ENCODE measurements at regions not wholly inside any gene's neighbourhood (a gene's known extent, or its start where the extent isn't known, plus 50 kb on each side); places are given as distances from the start of the nearest gene placed in this dataset.

DNA sequence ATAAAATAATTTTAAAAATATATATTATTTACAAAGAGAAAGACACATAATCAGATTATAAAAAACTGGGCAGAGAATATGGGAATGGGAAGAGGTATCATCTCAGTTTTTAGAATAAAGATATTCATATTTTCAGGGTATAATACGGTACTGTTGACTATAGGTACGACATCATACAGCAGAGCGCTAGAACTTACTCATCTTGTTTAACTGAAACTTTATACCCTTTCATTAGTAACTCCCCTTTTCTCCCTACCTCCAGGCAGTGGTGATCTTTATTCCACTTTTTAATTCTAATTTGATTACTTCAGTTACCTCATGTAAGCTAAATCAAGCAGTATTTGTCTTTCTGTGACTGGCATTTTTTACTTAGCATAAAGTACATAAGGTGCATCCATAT, 742.1 kb downstream of the MTRR start:
- H3K27ac ChIP-seq = no peak overlapping the region
- H3K4me1 ChIP-seq = no peaks in the 10 kb centered on the region
- DNase-seq (ENCODE audit: low spot score in 2 of 2) = no peak
- TF ChIP-seq EP300 (IDR thresholded peaks at IDR 0.05) = no peak
- no peak for TF ChIP-seq POLR2AphosphoS5 (IDR thresholded peaks at IDR 0.05)
- TF ChIP-seq, protein P1, sequence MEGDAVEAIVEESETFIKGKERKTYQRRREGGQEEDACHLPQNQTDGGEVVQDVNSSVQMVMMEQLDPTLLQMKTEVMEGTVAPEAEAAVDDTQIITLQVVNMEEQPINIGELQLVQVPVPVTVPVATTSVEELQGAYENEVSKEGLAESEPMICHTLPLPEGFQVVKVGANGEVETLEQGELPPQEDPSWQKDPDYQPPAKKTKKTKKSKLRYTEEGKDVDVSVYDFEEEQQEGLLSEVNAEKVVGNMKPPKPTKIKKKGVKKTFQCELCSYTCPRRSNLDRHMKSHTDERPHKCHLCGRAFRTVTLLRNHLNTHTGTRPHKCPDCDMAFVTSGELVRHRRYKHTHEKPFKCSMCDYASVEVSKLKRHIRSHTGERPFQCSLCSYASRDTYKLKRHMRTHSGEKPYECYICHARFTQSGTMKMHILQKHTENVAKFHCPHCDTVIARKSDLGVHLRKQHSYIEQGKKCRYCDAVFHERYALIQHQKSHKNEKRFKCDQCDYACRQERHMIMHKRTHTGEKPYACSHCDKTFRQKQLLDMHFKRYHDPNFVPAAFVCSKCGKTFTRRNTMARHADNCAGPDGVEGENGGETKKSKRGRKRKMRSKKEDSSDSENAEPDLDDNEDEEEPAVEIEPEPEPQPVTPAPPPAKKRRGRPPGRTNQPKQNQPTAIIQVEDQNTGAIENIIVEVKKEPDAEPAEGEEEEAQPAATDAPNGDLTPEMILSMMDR (IDR thresholded peaks at IDR 0.05) = no peak
- TF ChIP-seq POLR2A (IDR thresholded peaks at IDR 0.05) = no peak
- WGBS = 88% methylated on average over 3 of the region's 3 CpGs
- no peaks in the 10 kb centered on the region for H3K36me3 ChIP-seq
- H3K4me3 ChIP-seq = no peak overlapping the region
- no peaks in the 10 kb centered on the region for H3K9me3 ChIP-seq
- no peaks in the 10 kb centered on the region for H3K27me3 ChIP-seq

DNA sequence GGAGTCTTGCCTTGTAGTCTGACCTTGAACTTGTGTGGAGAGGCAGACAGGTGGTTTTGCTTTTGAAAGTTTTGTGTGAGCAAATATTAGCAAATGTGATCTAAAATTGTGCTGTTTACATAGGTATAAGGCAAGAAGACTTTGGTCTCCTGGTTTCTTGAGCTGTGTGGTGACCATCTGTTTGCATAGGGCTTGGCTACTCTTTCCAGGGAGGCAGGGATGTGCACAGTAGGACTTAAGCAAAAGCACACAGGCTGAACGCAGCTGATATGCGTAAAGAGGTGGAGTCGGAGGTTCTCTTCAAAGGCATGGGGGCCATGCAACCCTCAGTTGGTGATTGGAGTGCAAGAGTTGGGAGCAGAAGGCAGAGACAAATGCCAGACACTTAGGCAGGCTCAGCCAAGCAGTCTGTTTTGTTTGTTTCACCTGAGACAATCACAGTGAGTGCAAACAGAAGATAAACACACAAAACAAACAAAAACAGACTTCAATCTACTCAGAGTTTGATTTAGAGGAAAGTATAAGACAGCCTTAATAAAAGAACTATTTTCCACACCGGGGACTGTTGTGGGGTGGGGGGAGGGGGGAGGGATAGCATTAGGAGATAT, 744.2 kb downstream of the MTRR start:
- 87% methylated on average over 4 of the region's 4 CpGs for WGBS
- no peak for DNase-seq (ENCODE audit: low spot score in 2 of 2)

DNA sequence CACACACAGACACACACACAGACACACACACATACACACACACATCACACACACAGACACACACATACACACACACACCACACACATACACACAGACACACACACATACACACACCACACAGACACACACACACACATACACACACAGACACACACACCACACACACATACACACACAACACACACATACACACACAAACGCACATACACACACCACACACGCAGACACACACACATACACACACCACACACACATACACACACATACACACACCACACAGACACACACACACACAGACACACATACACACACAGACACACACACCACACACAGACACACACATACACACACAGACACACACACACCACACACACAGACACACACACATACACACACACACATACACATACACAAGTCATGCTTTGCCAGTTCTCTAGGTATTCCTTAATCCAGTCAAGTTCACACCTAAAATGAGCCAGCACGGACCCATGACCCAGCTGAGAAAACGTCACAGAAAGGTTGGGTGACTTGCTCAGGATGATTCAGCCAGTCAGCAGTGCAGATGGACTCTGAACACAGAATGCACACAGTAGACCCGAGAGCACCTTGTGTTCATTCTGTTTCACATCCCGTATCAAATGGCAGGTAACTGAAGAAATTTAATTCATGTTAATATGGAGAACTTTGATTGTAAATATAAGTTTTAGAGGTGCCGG, 746.4 kb downstream of the MTRR start:
- TF ChIP-seq POLR2A (IDR thresholded peaks at IDR 0.05) (no peak), EP300 (IDR thresholded peaks at IDR 0.05) (no peak), POLR2AphosphoS5 (IDR thresholded peaks at IDR 0.05) (no peak)
- TF ChIP-seq, protein P1 (IDR thresholded peaks at IDR 0.05) = no peak
- H3K4me3 ChIP-seq = no peak overlapping the region
- H3K4me1 ChIP-seq = no peaks in the 10 kb centered on the region
- no peak overlapping the region for H3K27ac ChIP-seq
- no peak for DNase-seq (ENCODE audit: low spot score in 2 of 2)
- WGBS = 93% methylated on average over 7 of the region's 7 CpGs
- no peaks in the 10 kb centered on the region for H3K9me3 ChIP-seq
- no peaks in the 10 kb centered on the region for H3K27me3 ChIP-seq
- no peaks in the 10 kb centered on the region for H3K36me3 ChIP-seq

More for the DNA sequence above, 744.2 kb downstream of the MTRR start:
- TF ChIP-seq EP300 (IDR thresholded peaks at IDR 0.05) = no peak
- no peak for TF ChIP-seq POLR2A (IDR thresholded peaks at IDR 0.05)
- TF ChIP-seq, protein P1 (IDR thresholded peaks at IDR 0.05) = no peak
- no peak for TF ChIP-seq POLR2AphosphoS5 (IDR thresholded peaks at IDR 0.05)
- Histone ChIP-seq H3K36me3 (no peaks in the 10 kb centered on the region), H3K27ac (no peak overlapping the region), H3K9me3 (no peaks in the 10 kb centered on the region), H3K4me1 (no peaks in the 10 kb centered on the region), H3K4me3 (no peak overlapping the region), H3K27me3 (no peaks in the 10 kb centered on the region)

DNA sequence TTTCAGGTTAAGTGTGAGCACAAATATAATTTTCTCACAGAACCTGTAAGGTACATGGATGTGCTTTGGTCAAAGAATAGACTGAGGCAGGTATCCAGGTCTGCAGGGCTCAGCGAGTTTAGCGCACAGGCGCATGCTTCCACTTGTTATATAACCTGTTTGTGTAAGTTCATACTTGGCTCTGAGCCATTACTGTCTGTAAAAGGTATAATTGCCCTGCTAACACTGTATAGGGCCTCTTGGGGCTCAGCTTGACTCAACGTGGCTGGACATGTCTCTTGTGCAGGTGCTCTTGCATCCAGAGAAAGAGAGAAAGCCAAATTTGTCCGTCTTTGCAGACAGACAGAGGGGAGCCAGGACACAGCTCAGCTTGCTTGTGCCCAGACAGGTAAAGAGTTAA, 759.6 kb downstream of the MTRR start:
- H3K27me3 ChIP-seq = no peaks in the 10 kb centered on the region
- no peaks in the 10 kb centered on the region for H3K4me1 ChIP-seq
- H3K27ac ChIP-seq = no peak overlapping the region
- H3K4me3 ChIP-seq = no peak overlapping the region
- WGBS = 70% methylated on average over 5 of the region's 5 CpGs
- DNase-seq (ENCODE audit: low spot score in 2 of 2) = no peak
- H3K36me3 ChIP-seq = no peaks in the 10 kb centered on the region
- TF ChIP-seq POLR2A (IDR thresholded peaks at IDR 0.05) = no peak
- TF ChIP-seq, protein P1 (IDR thresholded peaks at IDR 0.05) = no peak
- no peak for TF ChIP-seq EP300 (IDR thresholded peaks at IDR 0.05)
- no peak for TF ChIP-seq POLR2AphosphoS5 (IDR thresholded peaks at IDR 0.05)
- no peaks in the 10 kb centered on the region for H3K9me3 ChIP-seq

DNA sequence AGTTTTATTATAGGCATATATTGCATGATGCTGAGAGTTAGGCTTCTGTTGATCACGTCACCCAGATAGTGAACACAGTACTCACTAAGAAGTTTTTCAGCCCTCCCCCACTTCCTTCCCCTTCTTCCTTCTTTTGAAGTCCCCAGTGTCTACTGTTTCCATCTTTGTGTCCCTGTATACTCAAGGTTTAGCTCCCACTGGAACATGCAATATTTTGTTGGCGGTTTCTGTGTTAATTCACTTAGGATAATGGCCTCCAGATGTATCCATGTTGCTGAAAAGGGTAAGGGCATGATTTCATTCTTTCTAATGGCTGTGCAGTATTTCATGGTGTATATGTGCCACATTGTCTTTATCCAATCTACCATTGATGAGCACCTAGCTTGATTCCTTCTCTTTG, 764.3 kb downstream of the MTRR start:
- Histone ChIP-seq H3K36me3 (no peaks in the 10 kb centered on the region), H3K27me3 (no peaks in the 10 kb centered on the region), H3K4me3 (no peak overlapping the region), H3K4me1 (no peaks in the 10 kb centered on the region), H3K9me3 (no peaks in the 10 kb centered on the region), H3K27ac (no peak overlapping the region)
- 64% methylated on average over 2 of the region's 2 CpGs for WGBS
- TF ChIP-seq EP300 (IDR thresholded peaks at IDR 0.05) = no peak
- TF ChIP-seq, protein P1 (IDR thresholded peaks at IDR 0.05) = no peak
- TF ChIP-seq POLR2A (IDR thresholded peaks at IDR 0.05) = no peak
- no peak for DNase-seq (ENCODE audit: low spot score in 2 of 2)
